ENCODE measurements at regions not wholly inside any gene's neighbourhood (a gene's known extent, or its start where the extent isn't known, plus 50 kb on each side); places are given as distances from the start of the nearest gene placed in this dataset.

GRCh38 chr4:19941434-19941833, 310.3 kb upstream of the SLIT2 start:
- TF ChIP-seq CTCF (conservative IDR thresholded peaks at IDR 0.05; ENCODE audit: low read depth, low read length) = no peak
- TF ChIP-seq EZH2 (IDR thresholded peaks at IDR 0.05; ENCODE audit: borderline replicate concordance, low read depth, low read length, poor library complexity, severe bottlenecking) = no peak
